HPDE6-E6E7 (cell line): ENCODE measurements at regions not wholly inside any gene's neighbourhood (a gene's known extent, or its start where the extent isn't known, plus 50 kb on each side); places are given as distances from the start of the nearest gene placed in this dataset.
"Not testable (repeated sequence)": the region's sequence is repeated elsewhere in the genome, so short reads cannot be mapped to it uniquely, and the experiment has no call there.

ENCODE experiments used
- DNase-seq: peaks from one replicate; pipeline ENCODE4 v3.0.0; 2011; ENCODE audit warnings: missing footprints; ENCODE audit errors: extremely low spot score

- DNase-seq = no peak
Measured at GRCh38 chr14:97074456-97074855, 277.3 kb downstream of the VRK1 start.

GRCh38 chr14:97074856-97075255 lies 277.7 kb downstream of the VRK1 start:
- DNase-seq = no peak

GRCh38 chr14:97077253-97077653 lies 280.1 kb downstream of the VRK1 start:
- DNase-seq = no peak

- no peak for DNase-seq
Measured at GRCh38 chr14:97077687-97078086, 280.5 kb downstream of the VRK1 start.

- DNase-seq = no peak
Measured at GRCh38 chr14:97080991-97081390, 283.8 kb downstream of the VRK1 start.

GRCh38 chr14:97095269-97095668 lies 298.1 kb downstream of the VRK1 start:
- DNase-seq = no peak

- no peak for DNase-seq
Measured at GRCh38 chr14:97097296-97097695, 300.1 kb downstream of the VRK1 start.

- DNase-seq = no peak
Measured at GRCh38 chr14:97100306-97100705, 303.1 kb downstream of the VRK1 start.

- DNase-seq = no peak
Measured at GRCh38 chr14:97101561-97101960, 304.4 kb downstream of the VRK1 start.

GRCh38 chr14:97104029-97104428 lies 306.8 kb downstream of the VRK1 start:
- DNase-seq = no peak

GRCh38 chr14:97106166-97106565 lies 309.0 kb downstream of the VRK1 start:
- no peak for DNase-seq

- DNase-seq = no peak
Measured at GRCh38 chr14:97106609-97107008, 309.4 kb downstream of the VRK1 start.

GRCh38 chr14:97107080-97107479 lies 309.9 kb downstream of the VRK1 start:
- no peak for DNase-seq

- no peak for DNase-seq
Measured at GRCh38 chr14:97107760-97108159, 310.6 kb downstream of the VRK1 start.

GRCh38 chr14:97109234-97109633 lies 312.1 kb downstream of the VRK1 start:
- no peak for DNase-seq

- DNase-seq = no peak
Measured at GRCh38 chr14:97113339-97113738, 316.2 kb downstream of the VRK1 start.

GRCh38 chr14:97116546-97116945 lies 319.4 kb downstream of the VRK1 start:
- no peak for DNase-seq

- no peak for DNase-seq
Measured at GRCh38 chr14:97117693-97118092, 320.5 kb downstream of the VRK1 start.

- DNase-seq = no peak
Measured at GRCh38 chr14:97120204-97120603, 323.0 kb downstream of the VRK1 start.

GRCh38 chr14:97120611-97121031 lies 323.4 kb downstream of the VRK1 start:
- DNase-seq = no peak

GRCh38 chr14:97129639-97130038 lies 332.5 kb downstream of the VRK1 start:
- DNase-seq = no peak

- not testable (repeated sequence) for DNase-seq
Measured at GRCh38 chr14:97135847-97136246, 338.7 kb downstream of the VRK1 start.

GRCh38 chr14:97137705-97138104 lies 340.5 kb downstream of the VRK1 start:
- DNase-seq = no peak

- no peak for DNase-seq
Measured at GRCh38 chr14:97138801-97139200, 341.6 kb downstream of the VRK1 start.

- DNase-seq = no peak
Measured at GRCh38 chr14:97143011-97143410, 345.8 kb downstream of the VRK1 start.
